Glutamatergic neuron (in vitro differentiated cells): ENCODE measurements at regions not wholly inside any gene's neighbourhood (a gene's known extent, or its start where the extent isn't known, plus 50 kb on each side); places are given as distances from the start of the nearest gene placed in this dataset.
"Not testable (repeated sequence)": the region's sequence is repeated elsewhere in the genome, so short reads cannot be mapped to it uniquely, and the experiment has no call there.

ENCODE experiments used
- DNase-seq: peaks from one replicate; pipeline ENCODE4 v3.0.0; 2022
- H3K27ac Mint-ChIP-seq: one replicate; pipeline ENCODE4 v1.8.0; 2020; ENCODE audit warnings: mild to moderate bottlenecking, mixed read lengths, inconsistent platforms; ENCODE audit not compliant: unreplicated experiment
- H3K27me3 Mint-ChIP-seq: one replicate; pipeline ENCODE4 v1.8.0; 2020; ENCODE audit warnings: mild to moderate bottlenecking, moderate library complexity, mixed read lengths, inconsistent platforms; ENCODE audit not compliant: unreplicated experiment
- H3K36me3 Mint-ChIP-seq: one replicate; pipeline ENCODE4 v1.8.0; 2020; ENCODE audit warnings: mild to moderate bottlenecking, mixed read lengths, inconsistent platforms; ENCODE audit not compliant: unreplicated experiment
- H3K4me1 Mint-ChIP-seq: one replicate; pipeline ENCODE4 v1.8.0; 2020; ENCODE audit warnings: mild to moderate bottlenecking, low read depth, mixed read lengths, inconsistent platforms; ENCODE audit not compliant: unreplicated experiment
- H3K4me3 Mint-ChIP-seq: one replicate; pipeline ENCODE4 v1.8.0; 2020; ENCODE audit warnings: mild to moderate bottlenecking, mixed read lengths, inconsistent platforms; ENCODE audit not compliant: unreplicated experiment
- H3K9me3 Mint-ChIP-seq: one replicate; pipeline ENCODE4 v1.8.0; 2020; ENCODE audit warnings: mild to moderate bottlenecking, moderate library complexity, mixed read lengths, inconsistent platforms; ENCODE audit not compliant: unreplicated experiment
- CTCF ChIP-seq: fragments of 200-600 bp; sonication (generic); IDR thresholded peaks from one replicate; pipeline ENCODE4 v1.5.0; 2021; ENCODE audit not compliant: partially characterized antibody, unreplicated experiment

DNA sequence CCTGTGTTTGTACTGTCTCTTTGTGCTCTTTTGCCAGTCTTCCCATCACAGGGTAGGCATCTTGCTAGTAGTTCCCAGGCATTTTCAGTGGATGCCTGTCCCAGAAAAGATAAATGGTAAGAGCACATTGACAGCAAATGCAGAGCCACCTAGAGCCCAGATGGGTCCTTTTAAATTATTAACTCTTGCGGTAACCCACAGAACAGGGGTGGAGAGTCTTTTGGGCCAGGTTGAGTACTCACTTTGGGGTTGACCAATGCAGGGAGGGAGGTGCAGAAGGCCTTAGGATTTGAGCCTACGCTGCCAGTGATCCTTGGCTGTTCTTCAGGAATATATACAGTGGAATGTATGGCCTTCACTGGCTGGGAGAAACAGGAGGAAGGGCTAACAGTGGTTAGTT lies 173.8 kb downstream of the MSN start:
- H3K27ac Mint-ChIP-seq, result no peak overlapping the region
- H3K27me3 Mint-ChIP-seq, result peaks cover 1% of the 10 kb centered on the region
- no peak overlapping the region for H3K4me3 Mint-ChIP-seq
- no peaks in the 10 kb centered on the region for H3K4me1 Mint-ChIP-seq
- no peak for TF ChIP-seq CTCF
- DNase-seq, result no peak
- no peaks in the 10 kb centered on the region for H3K36me3 Mint-ChIP-seq
- peaks cover 1% of the 10 kb centered on the region for H3K9me3 Mint-ChIP-seq

- no peak for TF ChIP-seq CTCF
- Mint-ChIP-seq H3K4me3 (no peak overlapping the region), H3K4me1 (no peaks in the 10 kb centered on the region), H3K27me3 (peaks cover 1% of the 10 kb centered on the region), H3K9me3 (no peaks in the 10 kb centered on the region), H3K36me3 (no peaks in the 10 kb centered on the region), H3K27ac (no peak overlapping the region)
- DNase-seq, result no peak
These were observed 171.2 kb downstream of the MSN start for GRCh38 chrX:65838674-65839073.

- no peak overlapping the region for H3K27ac Mint-ChIP-seq
These were observed 170.6 kb downstream of the MSN start for GRCh38 chrX:65837875-65838549.

GRCh38 chrX:65831268-65831667 lies 163.8 kb downstream of the MSN start:
- Mint-ChIP-seq H3K27ac (no peak overlapping the region), H3K4me1 (peaks cover 2% of the 10 kb centered on the region), H3K27me3 (no peaks in the 10 kb centered on the region), H3K36me3 (no peaks in the 10 kb centered on the region), H3K9me3 (no peaks in the 10 kb centered on the region), H3K4me3 (no peak overlapping the region)
- no peak for DNase-seq
- no peak for TF ChIP-seq CTCF

More at GRCh38 chrX:65837875-65838549, 170.6 kb downstream of the MSN start:
- H3K9me3 Mint-ChIP-seq, result no peaks in the 10 kb centered on the region
- H3K4me3 Mint-ChIP-seq, result no peak overlapping the region
- TF ChIP-seq CTCF, result no peak
- no peaks in the 10 kb centered on the region for H3K4me1 Mint-ChIP-seq
- no peak for DNase-seq
- H3K36me3 Mint-ChIP-seq, result no peaks in the 10 kb centered on the region
- peaks cover 1% of the 10 kb centered on the region for H3K27me3 Mint-ChIP-seq

- H3K27ac Mint-ChIP-seq, result no peak overlapping the region
- DNase-seq, result no peak
- peaks cover 2% of the 10 kb centered on the region for H3K4me1 Mint-ChIP-seq
- TF ChIP-seq CTCF, result no peak
- no peak overlapping the region for H3K4me3 Mint-ChIP-seq
- no peaks in the 10 kb centered on the region for H3K9me3 Mint-ChIP-seq
- H3K27me3 Mint-ChIP-seq, result no peaks in the 10 kb centered on the region
- H3K36me3 Mint-ChIP-seq, result no peaks in the 10 kb centered on the region
These were observed 161.1 kb downstream of the MSN start for GRCh38 chrX:65828599-65828998.

- not testable (repeated sequence) for H3K36me3 Mint-ChIP-seq, H3K27me3 Mint-ChIP-seq, H3K4me3 Mint-ChIP-seq, H3K27ac Mint-ChIP-seq, H3K9me3 Mint-ChIP-seq, H3K4me1 Mint-ChIP-seq, DNase-seq
These were observed 157.8 kb downstream of the MSN start for GRCh38 chrX:65825226-65825625.
